ENCODE measurements at regions not wholly inside any gene's neighbourhood (a gene's known extent, or its start where the extent isn't known, plus 50 kb on each side); places are given as distances from the start of the nearest gene placed in this dataset.

GRCh38 chr10:53490553-53490952 lies 718.0 kb upstream of the MBL2 start:
- TF ChIP-seq CTCF (IDR thresholded peaks at IDR 0.05) (no peak), POLR2A (IDR thresholded peaks at IDR 0.05) (no peak)

Measured in thyroid gland (tissue), 4 donors.